Fibroblast of lung (primary cell): ENCODE measurements at regions not wholly inside any gene's neighbourhood (a gene's known extent, or its start where the extent isn't known, plus 50 kb on each side); places are given as distances from the start of the nearest gene placed in this dataset.

Source experiments
- DNase-seq, 2 donors: peaks; one replicate each; pipeline versions ENCODE4 v3.0.0 to v3.0.0-alpha.2; 2010; ENCODE audit warnings: low read depth in 2 of 2
- H2AFZ ChIP-seq: 2 replicates; pipeline ENCODE4 v1.5.1; 2012; ENCODE audit warnings: low read length, control low read depth, inconsistent platforms
- H3K27ac ChIP-seq: 2 replicates; pipeline ENCODE4 v1.5.1; 2011; ENCODE audit warnings: low read length, control low read depth; ENCODE audit not compliant: insufficient read depth
- H3K27me3 ChIP-seq: 2 replicates; pipeline ENCODE4 v1.5.1; 2011; ENCODE audit warnings: mild to moderate bottlenecking, low read length; ENCODE audit not compliant: control insufficient read depth, insufficient read depth
- H3K36me3 ChIP-seq: 2 replicates; pipeline ENCODE4 v1.5.1; 2011; ENCODE audit warnings: low read length; ENCODE audit not compliant: control insufficient read depth, insufficient read depth
- H3K4me1 ChIP-seq: 2 replicates; pipeline ENCODE4 v1.5.1; 2011; ENCODE audit warnings: low read length; ENCODE audit not compliant: control insufficient read depth, insufficient read depth; ENCODE audit errors: extremely low read depth
- H3K4me2 ChIP-seq: 2 replicates; pipeline ENCODE4 v1.5.1; 2011; ENCODE audit warnings: low read length, control low read depth; ENCODE audit not compliant: insufficient read depth; ENCODE audit errors: extremely low read depth
- H3K4me3 ChIP-seq, 4 experiments: fragments of 200-600 bp in 1 of 4; sonication (generic) in 1 of 4; replicated peaks in 1 of 4; 2 replicates each; pipeline ENCODE4 v1.5.1; 2011 to 2016; ENCODE audit warnings: low read length in 4 of 4, low read depth in 3 of 4, mild to moderate bottlenecking in 3 of 4, control low read depth in 2 of 4, inconsistent platforms in 1 of 4, mixed read lengths in 1 of 4; ENCODE audit not compliant: insufficient read depth in 1 of 4; ENCODE audit errors: control extremely low read depth in 1 of 4
- H3K79me2 ChIP-seq: 2 replicates; pipeline ENCODE4 v1.5.1; 2012; ENCODE audit warnings: mild to moderate bottlenecking, low read length, inconsistent platforms; ENCODE audit not compliant: control insufficient read depth, insufficient read depth
- H3K9ac ChIP-seq: 2 replicates; pipeline ENCODE4 v1.5.1; 2011; ENCODE audit warnings: mild to moderate bottlenecking, low read length, control low read depth; ENCODE audit not compliant: insufficient read depth
- H3K9me3 ChIP-seq: 2 replicates; pipeline ENCODE4 v1.5.1; 2012; ENCODE audit warnings: low read depth, low read length; ENCODE audit not compliant: control insufficient read depth, insufficient read depth
- H4K20me1 ChIP-seq: 2 replicates; pipeline ENCODE4 v1.5.1; 2011; ENCODE audit warnings: low read length; ENCODE audit not compliant: control insufficient read depth, insufficient read depth; ENCODE audit errors: extremely low read depth
- CTCF ChIP-seq, 2 donors: IDR thresholded peaks in 1 of 2; conservative IDR thresholded peaks in 1 of 2; 1 replicate in 1 of 2; 2 replicates in 1 of 2; pipeline ENCODE4 v1.5.1; 2011 to 2012; ENCODE audit warnings: low read length in 2 of 2, control low read depth in 1 of 2, inconsistent platforms in 1 of 2, low read depth in 1 of 2, mild to moderate bottlenecking in 1 of 2
- EZH2 ChIP-seq: IDR thresholded peaks from 2 replicates; pipeline ENCODE4 v1.5.1; 2012; ENCODE audit warnings: low read length, control low read depth, mild to moderate bottlenecking; ENCODE audit errors: missing control alignments

- Histone ChIP-seq H3K79me2 (no peaks in the 10 kb centered on the region), H3K9me3 (no peaks in the 10 kb centered on the region), H3K36me3 (no peaks in the 10 kb centered on the region), H3K9ac (no peak overlapping the region), H3K4me3 (no peak overlapping the region), H3K4me1 (no peaks in the 10 kb centered on the region), H4K20me1 (no peaks in the 10 kb centered on the region), H3K27ac (no peak overlapping the region), H3K27me3 (no peaks in the 10 kb centered on the region), H3K4me2 (no peak overlapping the region), H2AFZ (no peak overlapping the region)
- no peak for DNase-seq
- no peak for TF ChIP-seq CTCF (conservative IDR thresholded peaks at IDR 0.05 in 1 of 2, IDR thresholded peaks at IDR 0.05 in 1 of 2; ENCODE audit: low read depth in 1 of 2, low read length in 2 of 2)
- no peak for TF ChIP-seq EZH2
Measured at GRCh38 chr10:129339191-129339590, 127.8 kb upstream of the MGMT start.

- Histone ChIP-seq H3K4me2 (no peak overlapping the region), H3K36me3 (no peaks in the 10 kb centered on the region), H3K4me3 (no peak overlapping the region), H3K79me2 (no peaks in the 10 kb centered on the region), H3K27me3 (no peaks in the 10 kb centered on the region), H4K20me1 (no peaks in the 10 kb centered on the region), H3K9ac (no peak overlapping the region), H3K9me3 (no peaks in the 10 kb centered on the region), H3K27ac (no peak overlapping the region), H2AFZ (no peak overlapping the region), H3K4me1 (no peaks in the 10 kb centered on the region)
- DNase-seq = no peak
- no peak for TF ChIP-seq CTCF (conservative IDR thresholded peaks at IDR 0.05 in 1 of 2, IDR thresholded peaks at IDR 0.05 in 1 of 2; ENCODE audit: low read depth in 1 of 2, low read length in 2 of 2)
- TF ChIP-seq EZH2 = no peak
Measured at GRCh38 chr10:129339841-129340240, 127.2 kb upstream of the MGMT start.

GRCh38 chr10:129341087-129341486, 126.0 kb upstream of the MGMT start:
- H3K36me3 ChIP-seq = no peaks in the 10 kb centered on the region
- no peak overlapping the region for H2AFZ ChIP-seq
- no peaks in the 10 kb centered on the region for H3K79me2 ChIP-seq
- H3K27me3 ChIP-seq = no peaks in the 10 kb centered on the region
- no peak overlapping the region for H3K4me2 ChIP-seq
- no peak overlapping the region for H3K4me3 ChIP-seq
- no peaks in the 10 kb centered on the region for H3K4me1 ChIP-seq
- H3K9me3 ChIP-seq = no peaks in the 10 kb centered on the region
- DNase-seq = no peak
- TF ChIP-seq CTCF (conservative IDR thresholded peaks at IDR 0.05 in 1 of 2, IDR thresholded peaks at IDR 0.05 in 1 of 2; ENCODE audit: low read depth in 1 of 2, low read length in 2 of 2) = no peak
- no peak for TF ChIP-seq EZH2
- no peak overlapping the region for H3K27ac ChIP-seq
- H4K20me1 ChIP-seq = no peaks in the 10 kb centered on the region
- H3K9ac ChIP-seq = no peak overlapping the region
